Gastroesophageal sphincter (tissue), 3 donors: ENCODE measurements at regions not wholly inside any gene's neighbourhood (a gene's known extent, or its start where the extent isn't known, plus 50 kb on each side); places are given as distances from the start of the nearest gene placed in this dataset.

Experiments used
- EP300 ChIP-seq: sonication (generic); formaldehyde crosslinking; IDR thresholded peaks from one replicate; pipeline ENCODE4 v1.6.1; 2017; ENCODE audit warnings: antibody characterized with exemption, mild to moderate bottlenecking
- POLR2A ChIP-seq, 2 donors: fragments of 450-650 bp; IDR thresholded peaks; one replicate each; pipeline ENCODE4 v1.6.1; 2017; ENCODE audit warnings: antibody characterized with exemption in 2 of 2, mild to moderate bottlenecking in 2 of 2, moderate library complexity in 1 of 2
- TF ChIP-seq, protein P1 (sequence below), 4 experiments: fragments of 200-600 bp in 2 of 4; fragments of 450-650 bp in 2 of 4; sonication (generic) in 1 of 4; IDR thresholded peaks; one replicate each; pipeline ENCODE4 v1.5.1; 2017 to 2019; ENCODE audit warnings: antibody characterized with exemption in 4 of 4, mild to moderate bottlenecking in 2 of 4, moderate library complexity in 2 of 4

DNA sequence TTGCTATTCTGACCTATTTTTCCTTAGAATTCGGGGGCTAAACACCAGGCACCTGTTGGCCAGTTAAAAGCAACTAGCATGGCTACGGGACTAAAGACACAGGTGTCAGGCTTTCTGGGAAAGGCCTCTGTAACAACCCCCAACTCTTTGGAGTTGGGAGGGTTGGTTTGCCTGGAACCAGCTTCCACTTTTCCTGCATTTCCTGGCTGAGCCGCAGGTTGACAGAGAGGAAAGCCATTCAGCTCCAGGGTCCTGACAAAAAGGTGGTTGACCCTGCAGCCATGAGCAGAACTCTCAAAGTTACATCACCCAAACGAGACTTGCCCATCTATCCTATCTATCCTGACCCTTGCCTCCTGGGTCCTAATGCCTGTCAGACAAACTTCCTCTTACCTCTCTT is 375.4 kb upstream of the SFSWAP start:
- TF ChIP-seq EP300: no peak
- TF ChIP-seq, protein P1, sequence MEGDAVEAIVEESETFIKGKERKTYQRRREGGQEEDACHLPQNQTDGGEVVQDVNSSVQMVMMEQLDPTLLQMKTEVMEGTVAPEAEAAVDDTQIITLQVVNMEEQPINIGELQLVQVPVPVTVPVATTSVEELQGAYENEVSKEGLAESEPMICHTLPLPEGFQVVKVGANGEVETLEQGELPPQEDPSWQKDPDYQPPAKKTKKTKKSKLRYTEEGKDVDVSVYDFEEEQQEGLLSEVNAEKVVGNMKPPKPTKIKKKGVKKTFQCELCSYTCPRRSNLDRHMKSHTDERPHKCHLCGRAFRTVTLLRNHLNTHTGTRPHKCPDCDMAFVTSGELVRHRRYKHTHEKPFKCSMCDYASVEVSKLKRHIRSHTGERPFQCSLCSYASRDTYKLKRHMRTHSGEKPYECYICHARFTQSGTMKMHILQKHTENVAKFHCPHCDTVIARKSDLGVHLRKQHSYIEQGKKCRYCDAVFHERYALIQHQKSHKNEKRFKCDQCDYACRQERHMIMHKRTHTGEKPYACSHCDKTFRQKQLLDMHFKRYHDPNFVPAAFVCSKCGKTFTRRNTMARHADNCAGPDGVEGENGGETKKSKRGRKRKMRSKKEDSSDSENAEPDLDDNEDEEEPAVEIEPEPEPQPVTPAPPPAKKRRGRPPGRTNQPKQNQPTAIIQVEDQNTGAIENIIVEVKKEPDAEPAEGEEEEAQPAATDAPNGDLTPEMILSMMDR (IDR thresholded peaks at IDR 0.05): no peak
- TF ChIP-seq POLR2A (IDR thresholded peaks at IDR 0.05): no peak
